Coronary artery (tissue), 2 donors: ENCODE measurements at regions not wholly inside any gene's neighbourhood (a gene's known extent, or its start where the extent isn't known, plus 50 kb on each side); places are given as distances from the start of the nearest gene placed in this dataset.

Experiments
- DNase-seq: peaks from one replicate; pipeline ENCODE4 v3.0.0-alpha.2; 2017; ENCODE audit warnings: low spot score
- H3K27ac ChIP-seq, 2 donors: fragments of 200-600 bp; sonication (generic); one replicate each; pipeline ENCODE4 v1.5.1; 2016 to 2019
- H3K4me3 ChIP-seq: fragments of 200-600 bp; sonication (generic); 2 replicates; pipeline ENCODE4 v1.5.1; 2016; ENCODE audit warnings: mild to moderate bottlenecking, moderate library complexity
- CTCF ChIP-seq: fragments of 200-600 bp; sonication (generic); IDR thresholded peaks from one replicate; pipeline ENCODE4 v1.5.1; 2019; ENCODE audit warnings: antibody characterized with exemption

GRCh38 chr13:107473253-107473652 is 742.1 kb downstream of the LIG4 start:
- Histone ChIP-seq H3K4me3 (no peak overlapping the region), H3K27ac (no peak overlapping the region)
- no peak for TF ChIP-seq CTCF
- DNase-seq: no peak

- Histone ChIP-seq H3K27ac (no peak overlapping the region), H3K4me3 (no peak overlapping the region)
- DNase-seq: no peak
- TF ChIP-seq CTCF: no peak
Measured at GRCh38 chr13:107466326-107467099, 748.8 kb downstream of the LIG4 start.

- DNase-seq: no peak
- TF ChIP-seq CTCF: no peak
- Histone ChIP-seq H3K4me3 (no peak overlapping the region), H3K27ac (peak overlapping the region in 1 of 2 donors; percentile 25)
Measured at GRCh38 chr13:107462501-107462900, 752.8 kb downstream of the LIG4 start.

- no peak for TF ChIP-seq CTCF
- Histone ChIP-seq H3K4me3 (no peak overlapping the region), H3K27ac (no peak overlapping the region)
- DNase-seq: no peak
Measured at GRCh38 chr13:107461751-107462150, 753.6 kb downstream of the LIG4 start.

- no peak for DNase-seq
- no peak for TF ChIP-seq CTCF
- H3K27ac ChIP-seq: peak overlapping the region; percentile 39 to 48
- no peak overlapping the region for H3K4me3 ChIP-seq
Measured at GRCh38 chr13:107459430-107459829, 755.9 kb downstream of the LIG4 start.

- Histone ChIP-seq H3K4me3 (no peak overlapping the region), H3K27ac (no peak overlapping the region)
- TF ChIP-seq CTCF: no peak
- no peak for DNase-seq
Measured at GRCh38 chr13:107458269-107458668, 757.1 kb downstream of the LIG4 start.

- no peak for TF ChIP-seq CTCF
- no peak for DNase-seq
- Histone ChIP-seq H3K4me3 (no peak overlapping the region), H3K27ac (no peak overlapping the region)
Measured at GRCh38 chr13:107457686-107458085, 757.6 kb downstream of the LIG4 start.
